Liver (tissue), 3 donors: ENCODE measurements at regions not wholly inside any gene's neighbourhood (a gene's known extent, or its start where the extent isn't known, plus 50 kb on each side); places are given as distances from the start of the nearest gene placed in this dataset.

Experiments
- CTCF ChIP-seq: fragments of 150-350 bp; IDR thresholded peaks from 2 replicates; pipeline ENCODE4 v1.5.1; 2017; ENCODE audit warnings: improper control_type of control experiment, low read depth, low read length; ENCODE audit not compliant: missing input control
- FOXA1 ChIP-seq: IDR thresholded peaks from 2 replicates; pipeline ENCODE4 v1.6.1; 2016; ENCODE audit warnings: antibody characterized with exemption
- GABPA ChIP-seq, 2 donors: IDR thresholded peaks in 1 of 2; conservative IDR thresholded peaks in 1 of 2; 2 replicates each; pipeline ENCODE4 v1.6.1; 2016; ENCODE audit warnings: antibody characterized with exemption in 2 of 2, mild to moderate bottlenecking in 1 of 2, moderate library complexity in 1 of 2
- HNF4G ChIP-seq: IDR thresholded peaks from 2 replicates; pipeline ENCODE4 v1.6.1; 2016; ENCODE audit warnings: antibody characterized with exemption
- JUND ChIP-seq, 2 donors: IDR thresholded peaks; 2 replicates each; pipeline ENCODE4 v1.6.1; 2016; ENCODE audit warnings: antibody characterized with exemption in 2 of 2
- MAX ChIP-seq: IDR thresholded peaks from 2 replicates; pipeline ENCODE4 v1.6.1; 2016; ENCODE audit warnings: antibody characterized with exemption
- RAD21 ChIP-seq, 2 donors: IDR thresholded peaks; 2 replicates each; pipeline ENCODE4 v1.6.1; 2016; ENCODE audit warnings: antibody characterized with exemption in 2 of 2, mild to moderate bottlenecking in 2 of 2
- REST ChIP-seq: IDR thresholded peaks from 2 replicates; pipeline ENCODE4 v1.6.1; 2016; ENCODE audit warnings: antibody characterized with exemption, mild to moderate bottlenecking
- TAF1 ChIP-seq: conservative IDR thresholded peaks from 2 replicates; pipeline ENCODE4 v1.6.1; 2016; ENCODE audit warnings: antibody characterized with exemption, mild to moderate bottlenecking
- donor health status: healthy.
- donor health status: healthy.

- no peak for TF ChIP-seq HNF4G
- no peak for TF ChIP-seq CTCF
- TF ChIP-seq GABPA (IDR thresholded peaks at IDR 0.05 in 1 of 2, conservative IDR thresholded peaks at IDR 0.05 in 1 of 2): no peak
- TF ChIP-seq REST: no peak
- no peak for TF ChIP-seq FOXA1
- TF ChIP-seq JUND (IDR thresholded peaks at IDR 0.05): no peak
- no peak for TF ChIP-seq TAF1
- no peak for TF ChIP-seq RAD21 (IDR thresholded peaks at IDR 0.05)
- TF ChIP-seq MAX: no peak
Measured at GRCh38 chr3:17974206-17974841, 231.9 kb upstream of the TBC1D5 start.
